ENCODE measurements at regions not wholly inside any gene's neighbourhood (a gene's known extent, or its start where the extent isn't known, plus 50 kb on each side); places are given as distances from the start of the nearest gene placed in this dataset.

GRCh38 chr2:9748577-9748976, 94.7 kb upstream of the TAF1B start:
- H3K27ac Mint-ChIP-seq (ENCODE audit: unreplicated experiment) = no peak overlapping the region
- H3K9me3 Mint-ChIP-seq (ENCODE audit: unreplicated experiment) = peaks cover 2% of the 10 kb centered on the region
- peaks cover 2% of the 10 kb centered on the region for H3K27me3 Mint-ChIP-seq (ENCODE audit: unreplicated experiment)
- TF ChIP-seq CTCF (IDR thresholded peaks at IDR 0.05; ENCODE audit: partially characterized antibody, unreplicated experiment) = no peak
- no peak for DNase-seq
- H3K4me1 Mint-ChIP-seq (ENCODE audit: low read depth, unreplicated experiment) = peaks cover 3% of the 10 kb centered on the region
- H3K4me3 Mint-ChIP-seq (ENCODE audit: unreplicated experiment) = no peak overlapping the region
- H3K36me3 Mint-ChIP-seq (ENCODE audit: unreplicated experiment) = no peaks in the 10 kb centered on the region

GRCh38 chr2:9749546-9750223, 93.6 kb upstream of the TAF1B start:
- H3K4me3 Mint-ChIP-seq (ENCODE audit: unreplicated experiment) = no peak overlapping the region
- no peak for DNase-seq
- no peaks in the 10 kb centered on the region for H3K36me3 Mint-ChIP-seq (ENCODE audit: unreplicated experiment)
- no peak overlapping the region for H3K27ac Mint-ChIP-seq (ENCODE audit: unreplicated experiment)
- peaks cover 3% of the 10 kb centered on the region for H3K4me1 Mint-ChIP-seq (ENCODE audit: low read depth, unreplicated experiment)
- H3K9me3 Mint-ChIP-seq (ENCODE audit: unreplicated experiment) = peaks cover 2% of the 10 kb centered on the region
- H3K27me3 Mint-ChIP-seq (ENCODE audit: unreplicated experiment) = peaks cover 2% of the 10 kb centered on the region
- TF ChIP-seq CTCF (IDR thresholded peaks at IDR 0.05; ENCODE audit: partially characterized antibody, unreplicated experiment) = no peak

- Mint-ChIP-seq H3K36me3 (ENCODE audit: unreplicated experiment) (no peaks in the 10 kb centered on the region), H3K27ac (ENCODE audit: unreplicated experiment) (no peak overlapping the region), H3K9me3 (ENCODE audit: unreplicated experiment) (peaks cover 2% of the 10 kb centered on the region), H3K4me1 (ENCODE audit: low read depth, unreplicated experiment) (peaks cover 3% of the 10 kb centered on the region), H3K4me3 (ENCODE audit: unreplicated experiment) (no peak overlapping the region), H3K27me3 (ENCODE audit: unreplicated experiment) (peaks cover 3% of the 10 kb centered on the region)
- no peak for TF ChIP-seq CTCF (IDR thresholded peaks at IDR 0.05; ENCODE audit: partially characterized antibody, unreplicated experiment)
- DNase-seq = no peak
Measured at GRCh38 chr2:9750224-9751215, 92.8 kb upstream of the TAF1B start.

- H3K9me3 Mint-ChIP-seq (ENCODE audit: unreplicated experiment) = peaks cover 2% of the 10 kb centered on the region
- TF ChIP-seq CTCF (IDR thresholded peaks at IDR 0.05; ENCODE audit: partially characterized antibody, unreplicated experiment) = no peak
- H3K36me3 Mint-ChIP-seq (ENCODE audit: unreplicated experiment) = no peaks in the 10 kb centered on the region
- no peak overlapping the region for H3K27ac Mint-ChIP-seq (ENCODE audit: unreplicated experiment)
- H3K4me3 Mint-ChIP-seq (ENCODE audit: unreplicated experiment) = no peak overlapping the region
- no peak for DNase-seq
- H3K27me3 Mint-ChIP-seq (ENCODE audit: unreplicated experiment) = peaks cover 5% of the 10 kb centered on the region
- peaks cover 3% of the 10 kb centered on the region for H3K4me1 Mint-ChIP-seq (ENCODE audit: low read depth, unreplicated experiment)
Measured at GRCh38 chr2:9751831-9752230, 91.4 kb upstream of the TAF1B start.

Data from glutamatergic neuron (in vitro differentiated cells).